Ectodermal cell (in vitro differentiated cells): ENCODE measurements at regions not wholly inside any gene's neighbourhood (a gene's known extent, or its start where the extent isn't known, plus 50 kb on each side); places are given as distances from the start of the nearest gene placed in this dataset.

ENCODE experiments used
- H3K27ac ChIP-seq: 2 replicates; pipeline ENCODE4 v1.7.0; 2013; ENCODE audit warnings: mild to moderate bottlenecking, low read depth, low read length; ENCODE audit not compliant: insufficient read depth, poor library complexity, severe bottlenecking
- H3K27me3 ChIP-seq: 2 replicates; pipeline ENCODE4 v1.7.0; 2013; ENCODE audit warnings: mild to moderate bottlenecking, low read length; ENCODE audit not compliant: insufficient read depth, control insufficient read depth, poor library complexity, severe bottlenecking
- H3K36me3 ChIP-seq: one replicate; pipeline ENCODE4 v1.7.0; 2013; ENCODE audit warnings: low read length; ENCODE audit not compliant: control insufficient read depth, insufficient read depth
- H3K4me1 ChIP-seq: one replicate; pipeline ENCODE4 v1.7.0; 2013; ENCODE audit warnings: low read length; ENCODE audit not compliant: control insufficient read depth, insufficient read depth
- H3K4me3 ChIP-seq: 2 replicates; pipeline ENCODE4 v1.7.0; 2013; ENCODE audit warnings: low read depth, low read length, control low read depth; ENCODE audit not compliant: insufficient read depth
- H3K9me3 ChIP-seq: 2 replicates; pipeline ENCODE4 v1.7.0; 2013; ENCODE audit warnings: mild to moderate bottlenecking, low read length, moderate library complexity; ENCODE audit not compliant: control insufficient read depth
- WGBS, 2 experiments: methylation state at CpG; one replicate each; pipeline ENCODE4 v1.1.7; 2013; ENCODE audit warnings: missing lambda C conversion rate in 2 of 2; 5-methylcytosine and 5-hydroxymethylcytosine counted together

GRCh38 chr2:18849841-18850578 lies 260.6 kb upstream of the NT5C1B start:
- Histone ChIP-seq H3K27ac (no peak overlapping the region), H3K27me3 (no peaks in the 10 kb centered on the region), H3K4me3 (no peak overlapping the region), H3K9me3 (no peaks in the 10 kb centered on the region), H3K4me1 (no peaks in the 10 kb centered on the region), H3K36me3 (no peaks in the 10 kb centered on the region)
- 66 to 100% methylated on average over 1 to 2 of the region's 2 CpGs for WGBS, 2 experiments

- Histone ChIP-seq H3K4me1 (no peaks in the 10 kb centered on the region), H3K27ac (no peak overlapping the region), H3K4me3 (no peak overlapping the region), H3K9me3 (no peaks in the 10 kb centered on the region), H3K36me3 (no peaks in the 10 kb centered on the region), H3K27me3 (no peaks in the 10 kb centered on the region)
Measured at GRCh38 chr2:18848646-18849045, 259.3 kb upstream of the NT5C1B start.

DNA sequence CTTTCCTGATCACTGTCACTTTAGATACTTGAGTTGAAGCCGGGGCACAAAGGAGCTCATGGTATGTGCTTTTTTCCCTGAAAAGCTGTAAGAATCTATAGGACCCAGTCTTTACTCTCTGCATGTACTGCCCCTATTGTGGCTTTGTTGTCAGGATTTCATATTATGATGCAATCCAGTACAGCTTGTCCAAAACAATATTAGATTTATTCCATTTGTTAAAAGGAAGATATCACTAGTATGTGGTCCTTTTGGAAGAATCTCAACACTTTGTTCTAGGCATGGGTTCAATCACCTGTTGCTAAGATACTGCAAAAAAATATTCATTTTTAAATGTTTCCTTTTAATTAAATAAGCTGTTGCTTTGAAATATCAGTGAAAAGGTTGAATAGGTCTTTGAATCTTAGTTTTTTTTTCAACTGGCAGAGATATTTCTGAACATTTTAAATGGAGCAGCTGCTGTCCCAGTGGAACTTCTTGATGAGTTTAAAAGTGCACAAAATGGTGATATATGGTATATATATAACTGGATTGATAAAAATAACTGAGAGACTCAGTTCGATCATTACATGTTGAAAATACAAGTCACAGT lies 256.6 kb upstream of the NT5C1B start:
- Histone ChIP-seq H3K36me3 (no peaks in the 10 kb centered on the region), H3K4me1 (no peaks in the 10 kb centered on the region), H3K27ac (no peak overlapping the region), H3K4me3 (no peak overlapping the region), H3K27me3 (no peaks in the 10 kb centered on the region), H3K9me3 (no peaks in the 10 kb centered on the region)
- WGBS, 2 experiments: 89 to 90% methylated on average over 2 of the region's 2 CpGs

- Histone ChIP-seq H3K36me3 (no peaks in the 10 kb centered on the region), H3K27me3 (no peaks in the 10 kb centered on the region), H3K27ac (no peak overlapping the region), H3K4me1 (no peaks in the 10 kb centered on the region), H3K9me3 (no peaks in the 10 kb centered on the region), H3K4me3 (no peak overlapping the region)
- WGBS, 2 experiments: 91 to 92% methylated on average over 5 of the region's 5 CpGs
Measured at GRCh38 chr2:18842836-18843235, 253.5 kb upstream of the NT5C1B start.

DNA sequence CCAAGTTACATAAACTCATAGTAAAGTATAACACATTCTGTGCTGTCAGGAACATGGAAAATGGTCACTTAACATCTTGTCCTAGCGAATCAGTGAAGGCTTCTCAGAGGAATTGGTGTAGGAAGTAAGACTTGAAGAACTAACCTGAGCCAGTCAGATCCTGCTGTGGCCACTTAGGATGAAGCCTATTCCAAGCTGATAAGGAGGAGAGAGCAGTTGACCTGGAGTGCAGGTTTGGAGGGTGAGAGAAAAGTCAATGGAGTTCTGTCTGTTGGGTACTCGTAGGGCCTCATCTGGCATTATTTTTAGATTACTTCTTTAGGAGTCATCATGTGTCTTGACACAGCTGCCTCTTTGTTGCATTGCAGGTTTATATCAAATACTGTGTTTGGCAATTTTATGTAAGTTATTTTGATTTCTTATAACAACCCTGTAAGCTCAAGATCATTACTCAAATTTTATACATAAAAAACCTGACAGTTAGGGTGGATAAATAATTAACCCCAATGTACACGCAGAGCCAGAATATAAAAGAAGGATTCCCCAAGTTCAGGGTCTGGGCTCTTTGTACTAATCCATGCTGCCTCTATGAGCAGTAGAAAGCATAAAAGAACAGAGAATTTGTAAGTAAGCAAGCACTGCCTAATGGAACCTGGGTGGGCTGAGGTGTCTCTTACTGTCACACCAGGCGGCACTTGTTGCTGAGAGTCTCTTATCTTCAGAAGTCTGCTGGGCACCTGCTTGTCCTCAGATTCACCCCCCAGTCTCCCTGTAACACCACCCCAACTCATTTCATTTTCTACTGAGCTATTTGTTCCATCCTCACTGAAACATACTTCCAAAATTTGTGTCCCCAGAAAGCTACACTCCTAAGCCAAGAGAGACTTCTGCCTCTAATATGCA lies 252.1 kb upstream of the NT5C1B start:
- H3K27ac ChIP-seq: no peak overlapping the region
- no peaks in the 10 kb centered on the region for H3K27me3 ChIP-seq
- peaks cover 1% of the 10 kb centered on the region for H3K4me1 ChIP-seq
- H3K36me3 ChIP-seq: no peaks in the 10 kb centered on the region
- no peaks in the 10 kb centered on the region for H3K9me3 ChIP-seq
- WGBS, 2 experiments: 91 to 94% methylated on average over 4 of the region's 4 CpGs
- no peak overlapping the region for H3K4me3 ChIP-seq

DNA sequence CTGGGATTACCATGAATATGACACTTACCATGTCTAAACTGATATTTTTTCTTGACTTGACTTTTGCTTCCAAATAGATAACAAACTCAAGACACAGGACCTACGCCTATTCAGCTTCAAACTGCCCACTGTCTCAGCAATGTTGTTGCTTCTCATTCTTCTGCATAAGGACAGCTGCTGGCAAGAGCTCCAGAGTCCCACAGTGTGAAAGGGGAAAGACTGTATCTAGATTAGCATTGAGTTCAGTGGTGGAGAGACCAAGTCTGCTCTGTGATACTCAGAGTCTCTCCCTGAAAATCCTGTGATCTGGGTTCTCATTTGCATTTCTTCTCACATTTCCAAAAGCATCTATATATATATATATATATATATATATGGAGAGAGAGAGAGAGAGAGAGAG lies 247.9 kb upstream of the NT5C1B start:
- H3K36me3 ChIP-seq: no peaks in the 10 kb centered on the region
- no peaks in the 10 kb centered on the region for H3K27me3 ChIP-seq
- H3K4me3 ChIP-seq: no peak overlapping the region
- H3K27ac ChIP-seq: no peak overlapping the region
- 19 to 58% methylated on average over 1 of the region's 1 CpG for WGBS, 2 experiments
- peaks cover 6% of the 10 kb centered on the region for H3K4me1 ChIP-seq
- no peaks in the 10 kb centered on the region for H3K9me3 ChIP-seq

DNA sequence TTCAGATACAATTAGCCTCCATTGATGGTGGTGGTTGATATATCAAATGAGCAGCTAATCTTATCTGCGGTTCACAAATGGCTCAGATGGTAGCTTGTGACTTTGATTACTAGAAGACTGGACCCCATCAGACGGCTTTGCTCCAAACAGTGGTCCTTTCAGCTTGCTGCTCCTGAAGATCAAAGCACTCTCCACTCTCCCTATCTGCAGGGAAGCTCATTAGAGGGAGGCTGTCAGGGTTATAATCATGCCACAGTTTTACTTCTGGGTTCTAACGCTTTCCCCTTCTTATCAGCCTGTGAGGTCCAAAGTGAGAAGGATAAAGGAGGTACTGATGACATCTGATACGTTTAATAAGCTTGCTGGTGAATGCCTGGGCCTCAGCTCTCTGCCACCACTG lies 247.1 kb upstream of the NT5C1B start:
- H3K9me3 ChIP-seq: no peaks in the 10 kb centered on the region
- H3K27ac ChIP-seq: no peak overlapping the region
- no peaks in the 10 kb centered on the region for H3K27me3 ChIP-seq
- no peak overlapping the region for H3K4me3 ChIP-seq
- 35 to 39% methylated on average over 4 of the region's 4 CpGs for WGBS, 2 experiments
- H3K36me3 ChIP-seq: no peaks in the 10 kb centered on the region
- peaks cover 11% of the 10 kb centered on the region for H3K4me1 ChIP-seq

DNA sequence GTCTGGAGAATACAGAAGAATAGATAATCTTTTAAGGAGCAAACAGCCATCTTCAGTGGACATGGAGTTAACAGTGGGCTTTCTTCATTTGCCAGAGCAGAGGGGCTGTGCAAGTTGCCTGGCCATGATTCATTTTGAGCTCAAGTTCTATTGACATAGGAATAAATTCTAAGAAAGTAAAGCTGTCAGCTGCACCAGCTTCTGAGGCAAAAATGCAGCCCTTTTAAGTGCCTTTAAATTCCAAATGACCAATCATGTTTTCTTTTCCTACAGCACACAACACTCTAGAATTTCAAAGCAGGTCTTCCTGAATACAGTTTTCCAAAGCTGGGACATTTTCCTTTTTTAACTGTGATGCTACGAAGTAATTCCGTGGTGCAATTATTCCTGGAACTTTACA lies 246.4 kb upstream of the NT5C1B start:
- Histone ChIP-seq H3K4me1 (peaks cover 11% of the 10 kb centered on the region), H3K27ac (no peak overlapping the region), H3K36me3 (no peaks in the 10 kb centered on the region), H3K9me3 (no peaks in the 10 kb centered on the region), H3K4me3 (no peak overlapping the region), H3K27me3 (no peaks in the 10 kb centered on the region)
- 90 to 94% methylated on average over 2 of the region's 2 CpGs for WGBS, 2 experiments

- Histone ChIP-seq H3K36me3 (no peaks in the 10 kb centered on the region), H3K27me3 (no peaks in the 10 kb centered on the region), H3K27ac (no peak overlapping the region), H3K4me1 (peaks cover 11% of the 10 kb centered on the region), H3K9me3 (no peaks in the 10 kb centered on the region), H3K4me3 (no peak overlapping the region)
- WGBS, 2 experiments: 80 to 100% methylated on average over 1 of the region's 1 CpG
Measured at GRCh38 chr2:18834341-18834740, 245.0 kb upstream of the NT5C1B start.

GRCh38 chr2:18833941-18834340 lies 244.6 kb upstream of the NT5C1B start:
- H3K4me1 ChIP-seq: peaks cover 11% of the 10 kb centered on the region
- WGBS, 2 experiments: 93 to 94% methylated on average over 2 of the region's 2 CpGs

More at GRCh38 chr2:18833941-18834340, 244.6 kb upstream of the NT5C1B start:
- no peaks in the 10 kb centered on the region for H3K27me3 ChIP-seq
- H3K36me3 ChIP-seq: no peaks in the 10 kb centered on the region
- H3K27ac ChIP-seq: no peak overlapping the region
- no peaks in the 10 kb centered on the region for H3K9me3 ChIP-seq
- no peak overlapping the region for H3K4me3 ChIP-seq
